Left ventricle myocardium inferior (tissue), 1 donor: ENCODE measurements at regions not wholly inside any gene's neighbourhood (a gene's known extent, or its start where the extent isn't known, plus 50 kb on each side); places are given as distances from the start of the nearest gene placed in this dataset.

Experiments used
- DNase-seq: peaks from one replicate; pipeline ENCODE4 v3.0.0-alpha.2; 2020
- H3K27ac ChIP-seq: fragments of 200-600 bp; replicated peaks from 2 replicates; pipeline ENCODE4 v1.8.0; 2021
- H3K27me3 ChIP-seq: fragments of 200-600 bp; 2 replicates; pipeline ENCODE4 v1.8.0; 2021; ENCODE audit warnings: low read depth
- H3K36me3 ChIP-seq: fragments of 200-600 bp; 2 replicates; pipeline ENCODE4 v1.8.0; 2021
- H3K4me1 ChIP-seq: fragments of 200-600 bp; 2 replicates; pipeline ENCODE4 v1.8.0; 2021
- H3K4me3 ChIP-seq: fragments of 200-600 bp; 2 replicates; pipeline ENCODE4 v1.8.0; 2021; ENCODE audit warnings: mild to moderate bottlenecking, moderate library complexity
- H3K9me3 ChIP-seq: fragments of 200-600 bp; replicated peaks from 2 replicates; pipeline ENCODE4 v1.8.0; 2021
- CTCF ChIP-seq: fragments of 200-600 bp; IDR thresholded peaks from 2 replicates; pipeline ENCODE4 v1.8.0; 2021; ENCODE audit warnings: antibody characterized with exemption, mild to moderate bottlenecking, borderline replicate concordance
- intact Hi-C: fragments of 100-400 bp; cut with micrococcal nuclease; formaldehyde crosslinking; loops from one replicate; pipeline ENCODE4 v1.11.0; 2022
- donor health status: DM: no; HTN: yes; CAD: no; lungs with severe emphysema.

DNA sequence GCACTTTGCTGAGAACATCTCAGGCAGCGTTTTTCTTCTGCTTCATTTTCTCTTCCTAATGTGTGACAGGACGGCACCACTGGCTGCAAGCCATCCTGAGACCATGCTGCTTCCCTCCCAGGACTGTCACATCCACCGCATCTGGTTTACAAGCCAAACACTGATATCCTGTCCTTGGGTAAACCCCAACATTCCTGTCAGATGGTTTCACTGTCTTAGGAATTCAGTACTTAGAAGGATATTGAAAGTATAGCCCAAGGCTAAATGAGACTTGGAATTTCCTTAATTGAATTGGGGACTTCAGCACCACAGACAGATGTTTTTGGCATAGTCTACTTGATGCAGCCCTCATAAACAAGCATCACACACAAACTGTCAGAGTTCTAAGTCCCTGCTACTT is 74.2 kb upstream of the PLXNA4 start:
- no peak for DNase-seq
- no peaks in the 10 kb centered on the region for H3K36me3 ChIP-seq
- no peak overlapping the region for H3K4me3 ChIP-seq
- no peak overlapping the region for H3K27ac ChIP-seq
- intact Hi-C loops = no loop called here
- H3K9me3 ChIP-seq = no peaks in the 10 kb centered on the region
- peaks cover 8% of the 10 kb centered on the region for H3K4me1 ChIP-seq
- peaks cover 5% of the 10 kb centered on the region for H3K27me3 ChIP-seq
- no peak for TF ChIP-seq CTCF

GRCh38 chr7:132647311-132647710 is 71.0 kb upstream of the PLXNA4 start:
- intact Hi-C loops = no loop called here
- DNase-seq = no peak
- Histone ChIP-seq H3K4me1 (no peaks in the 10 kb centered on the region), H3K36me3 (no peaks in the 10 kb centered on the region), H3K9me3 (no peaks in the 10 kb centered on the region), H3K4me3 (no peak overlapping the region), H3K27ac (no peak overlapping the region), H3K27me3 (peaks cover 5% of the 10 kb centered on the region)
- TF ChIP-seq CTCF = no peak

DNA sequence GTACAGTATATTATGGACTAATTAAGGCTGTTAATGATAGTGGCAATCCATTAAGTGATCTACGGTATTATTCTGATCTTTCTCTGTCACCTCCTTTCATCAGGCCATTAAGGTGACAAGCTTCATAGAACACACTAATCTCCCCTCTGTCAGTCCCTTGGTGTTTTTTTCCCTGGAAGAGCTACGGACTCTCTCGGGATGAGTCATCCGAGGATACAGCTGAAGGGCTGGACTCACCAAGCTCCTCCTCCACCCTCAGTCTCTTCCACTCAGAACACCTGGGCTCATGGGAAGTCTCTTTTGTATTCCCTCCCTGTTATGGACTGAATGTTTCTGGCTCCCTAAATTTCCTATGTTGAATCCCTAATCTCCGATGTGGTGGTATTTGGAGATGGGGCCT is 69.8 kb upstream of the PLXNA4 start:
- H3K27ac ChIP-seq = no peak overlapping the region
- H3K4me1 ChIP-seq = no peaks in the 10 kb centered on the region
- TF ChIP-seq CTCF = no peak
- H3K36me3 ChIP-seq = no peaks in the 10 kb centered on the region
- intact Hi-C loops = no loop called here
- DNase-seq = no peak
- peaks cover 5% of the 10 kb centered on the region for H3K27me3 ChIP-seq
- no peak overlapping the region for H3K4me3 ChIP-seq
- no peaks in the 10 kb centered on the region for H3K9me3 ChIP-seq

DNA sequence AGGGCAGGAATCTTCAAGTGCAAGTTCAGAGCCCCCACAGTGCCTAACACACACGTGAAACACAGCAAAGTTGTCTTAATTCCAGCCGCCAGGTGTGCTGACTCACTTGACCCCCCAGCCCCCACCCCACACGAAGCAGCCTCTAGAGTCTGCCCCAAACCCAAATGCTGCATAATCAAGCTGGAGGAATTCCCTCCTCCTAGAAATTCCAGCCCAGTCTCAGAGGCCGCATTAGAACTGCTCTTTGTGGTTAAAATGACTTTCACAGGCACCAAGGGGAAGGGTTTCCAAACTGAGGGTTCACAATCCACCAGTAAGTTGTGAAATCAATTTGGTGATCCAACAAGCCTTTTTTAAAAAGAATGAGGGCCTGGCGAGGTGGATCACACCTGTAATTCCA is 67.0 kb upstream of the PLXNA4 start:
- intact Hi-C loops = no loop called here
- Histone ChIP-seq H3K4me1 (no peaks in the 10 kb centered on the region), H3K27ac (no peak overlapping the region), H3K27me3 (no peaks in the 10 kb centered on the region), H3K36me3 (no peaks in the 10 kb centered on the region), H3K9me3 (no peaks in the 10 kb centered on the region), H3K4me3 (no peak overlapping the region)
- no peak for TF ChIP-seq CTCF
- DNase-seq = no peak

- TF ChIP-seq CTCF = no peak
- Histone ChIP-seq H3K27ac (no peak overlapping the region), H3K36me3 (no peaks in the 10 kb centered on the region), H3K27me3 (no peaks in the 10 kb centered on the region), H3K4me1 (no peaks in the 10 kb centered on the region), H3K4me3 (no peak overlapping the region), H3K9me3 (no peaks in the 10 kb centered on the region)
- no peak for DNase-seq
- intact Hi-C loops = no loop called here
Measured at GRCh38 chr7:132641238-132641637, 65.0 kb upstream of the PLXNA4 start.

DNA sequence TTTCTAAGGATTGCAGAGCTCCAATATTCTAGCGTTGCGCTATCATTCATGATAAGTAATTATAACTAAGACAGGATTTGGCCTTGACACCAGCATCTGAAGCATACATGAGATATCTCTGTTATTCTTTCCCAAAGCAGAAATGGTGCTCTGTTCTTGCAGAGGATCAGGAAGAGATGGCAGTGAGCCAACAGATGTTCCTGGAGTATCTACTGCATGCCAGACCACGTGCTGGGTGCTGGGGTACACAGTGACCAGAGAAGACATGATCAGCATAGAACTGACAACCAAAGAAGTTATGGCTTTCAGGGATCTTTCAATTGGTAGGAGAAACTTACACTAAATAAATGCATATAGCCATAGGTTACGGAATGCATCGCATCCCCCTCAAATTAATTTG is 63.7 kb upstream of the PLXNA4 start:
- no peak for TF ChIP-seq CTCF
- intact Hi-C loops = no loop called here

More for the DNA sequence above, 63.7 kb upstream of the PLXNA4 start:
- H3K27ac ChIP-seq = no peak overlapping the region
- no peaks in the 10 kb centered on the region for H3K9me3 ChIP-seq
- DNase-seq = no peak
- no peaks in the 10 kb centered on the region for H3K36me3 ChIP-seq
- H3K27me3 ChIP-seq = no peaks in the 10 kb centered on the region
- no peak overlapping the region for H3K4me3 ChIP-seq
- no peaks in the 10 kb centered on the region for H3K4me1 ChIP-seq
